Panc1 (cell line): ENCODE measurements at regions not wholly inside any gene's neighbourhood (a gene's known extent, or its start where the extent isn't known, plus 50 kb on each side); places are given as distances from the start of the nearest gene placed in this dataset.

Experiments
- ATAC-seq: fragments of 200-7000 bp; cut with Tn5 transposase; 2 replicates; pipeline ENCODE4 v1.9.1; 2020; ENCODE audit warnings: mild to moderate bottlenecking, moderate library complexity
- BruUV-seq: library from RNA; stranded (reverse); fragments of 400-500 nt; replicated peaks from 2 replicates; lab custom pipeline; 2021; lab: Mats Ljungman, UMichigan
- CTCF ChIA-PET: fragments of 300-600 bp; sonication (Branson Sonifier 250); formaldehyde crosslinking; loops from one replicate; lab custom pipeline; 2022; ENCODE audit warnings: antibody characterized with exemption; lab: Charles Lee
- POLR2A ChIA-PET: fragments of 300-600 bp; sonication (Branson Sonifier 250); formaldehyde crosslinking; loops from one replicate; lab custom pipeline; 2022; ENCODE audit warnings: antibody characterized with exemption; lab: Charles Lee
- DNase-seq: peaks from one replicate; pipeline ENCODE4 v3.0.0-alpha.2; 2010; ENCODE audit warnings: low read depth, low spot score
- H3K27ac ChIP-seq: 2 replicates; pipeline ENCODE4 v1.5.1; 2011; ENCODE audit warnings: mild to moderate bottlenecking, low read length, inconsistent platforms
- H3K27me3 ChIP-seq: fragments of 200-500 bp; sonication (Bioruptor generic); 2 replicates; pipeline ENCODE4 v1.6.0; 2014; ENCODE audit warnings: low read length, inconsistent platforms; ENCODE audit not compliant: control insufficient read depth, insufficient read depth
- H3K36me3 ChIP-seq: fragments of 200-500 bp; sonication (Bioruptor generic); 2 replicates; pipeline ENCODE4 v1.5.1; 2014; ENCODE audit warnings: inconsistent platforms, mild to moderate bottlenecking, low read length, moderate library complexity; ENCODE audit not compliant: control insufficient read depth, insufficient read depth
- H3K4me1 ChIP-seq: 2 replicates; pipeline ENCODE4 v1.5.1; 2011; ENCODE audit warnings: inconsistent platforms, mild to moderate bottlenecking, low read length, moderate library complexity; ENCODE audit not compliant: control insufficient read depth, insufficient read depth
- H3K4me3 ChIP-seq, 2 experiments: 2 replicates each; pipeline ENCODE4 v1.5.1; 2011 to 2012; ENCODE audit warnings: low read depth in 2 of 2, low read length in 2 of 2, mild to moderate bottlenecking in 2 of 2, inconsistent platforms in 1 of 2, moderate library complexity in 1 of 2
- H3K9me3 ChIP-seq: fragments of 200-500 bp; sonication (Bioruptor generic); 2 replicates; pipeline ENCODE4 v1.5.1; 2014; ENCODE audit warnings: low read depth, mild to moderate bottlenecking, inconsistent platforms, low read length, moderate library complexity; ENCODE audit not compliant: control insufficient read depth, insufficient read depth
- POLR2AphosphoS5 ChIP-seq: IDR thresholded peaks from 2 replicates; pipeline ENCODE4 v1.6.1; 2012; ENCODE audit warnings: mild to moderate bottlenecking, low read depth, low read length, moderate library complexity
- SIN3A ChIP-seq: IDR thresholded peaks from 2 replicates; pipeline ENCODE4 v1.6.1; 2012; ENCODE audit warnings: low read depth, mild to moderate bottlenecking, low read length, moderate library complexity, borderline replicate concordance; ENCODE audit not compliant: insufficient read depth
- TCF7L2 ChIP-seq: IDR thresholded peaks from 2 replicates; pipeline ENCODE4 v1.6.1; 2011; ENCODE audit warnings: mild to moderate bottlenecking, low read depth, low read length, inconsistent platforms
- in situ Hi-C: cut with HindIII; loops from 2 replicates; pipeline ENCODE4 v1.10.0; 2016; ENCODE audit warnings: low sequenced_read_pairs, low pct_unique_long_range_greater_than_20kb
- intact Hi-C: fragments of 100-400 bp; cut with micrococcal nuclease; formaldehyde crosslinking; loops from one replicate; pipeline ENCODE4 v1.10.0; 2022; ENCODE audit not compliant: unreplicated experiment
- TF ChIP-seq, protein P1 (sequence below): fragments of 450-650 bp; IDR thresholded peaks from 2 replicates; pipeline ENCODE4 v1.5.1; 2017; ENCODE audit warnings: mild to moderate bottlenecking
- TF ChIP-seq, protein P2 (sequence below), 2 experiments: IDR thresholded peaks; 2 replicates each; pipeline ENCODE4 v1.6.1; 2011 to 2012; ENCODE audit warnings: low read depth in 2 of 2, control low read depth in 1 of 2, low read length in 1 of 2, mild to moderate bottlenecking in 1 of 2, moderate library complexity in 1 of 2; ENCODE audit not compliant: insufficient read depth in 1 of 2

DNA sequence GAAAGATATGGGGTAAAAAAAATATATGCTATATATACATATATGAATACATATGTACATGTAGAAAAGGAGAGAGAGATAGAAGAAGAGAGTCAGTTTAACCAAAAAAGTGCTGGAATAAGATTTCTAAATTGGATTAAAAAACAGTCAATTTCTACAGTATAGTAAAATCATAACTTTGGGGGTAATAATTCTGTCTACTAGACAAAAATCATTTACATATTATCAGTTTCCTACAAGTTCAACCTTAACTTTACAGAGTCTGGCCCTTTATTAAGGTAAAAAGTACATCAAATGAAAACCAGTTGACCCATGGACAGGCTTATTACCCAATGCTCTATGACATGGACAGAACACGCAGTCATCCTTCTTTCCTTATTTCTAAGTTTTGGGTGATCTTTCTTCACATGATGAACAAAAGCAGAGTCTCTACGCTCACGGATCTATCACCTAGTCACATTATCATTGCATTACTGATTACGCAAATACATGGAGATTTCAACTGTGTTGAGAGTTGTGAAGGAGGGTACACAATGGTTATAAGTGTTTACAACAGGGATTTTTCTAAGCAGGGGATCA, 63.9 kb upstream of the SMIM36 start:
- Histone ChIP-seq H3K27me3 (no peaks in the 10 kb centered on the region), H3K4me1 (peaks cover 9% of the 10 kb centered on the region; the same call in 1 of the 2 replicates), H3K27ac (no peak overlapping the region), H3K36me3 (no peaks in the 10 kb centered on the region), H3K4me3 (no peak overlapping the region), H3K9me3 (no peaks in the 10 kb centered on the region)
- in situ Hi-C loops (no loop called here), intact Hi-C loops (no loop called here)
- ATAC-seq (no peak), DNase-seq (no peak)
- ChIA-PET POLR2A (no interaction called here), CTCF (no interaction called here)
- no peak for TF ChIP-seq POLR2AphosphoS5
- no peak for TF ChIP-seq SIN3A
- TF ChIP-seq, protein P1, sequence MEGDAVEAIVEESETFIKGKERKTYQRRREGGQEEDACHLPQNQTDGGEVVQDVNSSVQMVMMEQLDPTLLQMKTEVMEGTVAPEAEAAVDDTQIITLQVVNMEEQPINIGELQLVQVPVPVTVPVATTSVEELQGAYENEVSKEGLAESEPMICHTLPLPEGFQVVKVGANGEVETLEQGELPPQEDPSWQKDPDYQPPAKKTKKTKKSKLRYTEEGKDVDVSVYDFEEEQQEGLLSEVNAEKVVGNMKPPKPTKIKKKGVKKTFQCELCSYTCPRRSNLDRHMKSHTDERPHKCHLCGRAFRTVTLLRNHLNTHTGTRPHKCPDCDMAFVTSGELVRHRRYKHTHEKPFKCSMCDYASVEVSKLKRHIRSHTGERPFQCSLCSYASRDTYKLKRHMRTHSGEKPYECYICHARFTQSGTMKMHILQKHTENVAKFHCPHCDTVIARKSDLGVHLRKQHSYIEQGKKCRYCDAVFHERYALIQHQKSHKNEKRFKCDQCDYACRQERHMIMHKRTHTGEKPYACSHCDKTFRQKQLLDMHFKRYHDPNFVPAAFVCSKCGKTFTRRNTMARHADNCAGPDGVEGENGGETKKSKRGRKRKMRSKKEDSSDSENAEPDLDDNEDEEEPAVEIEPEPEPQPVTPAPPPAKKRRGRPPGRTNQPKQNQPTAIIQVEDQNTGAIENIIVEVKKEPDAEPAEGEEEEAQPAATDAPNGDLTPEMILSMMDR, result no peak
- no peak for TF ChIP-seq TCF7L2
- TF ChIP-seq, protein P2, sequence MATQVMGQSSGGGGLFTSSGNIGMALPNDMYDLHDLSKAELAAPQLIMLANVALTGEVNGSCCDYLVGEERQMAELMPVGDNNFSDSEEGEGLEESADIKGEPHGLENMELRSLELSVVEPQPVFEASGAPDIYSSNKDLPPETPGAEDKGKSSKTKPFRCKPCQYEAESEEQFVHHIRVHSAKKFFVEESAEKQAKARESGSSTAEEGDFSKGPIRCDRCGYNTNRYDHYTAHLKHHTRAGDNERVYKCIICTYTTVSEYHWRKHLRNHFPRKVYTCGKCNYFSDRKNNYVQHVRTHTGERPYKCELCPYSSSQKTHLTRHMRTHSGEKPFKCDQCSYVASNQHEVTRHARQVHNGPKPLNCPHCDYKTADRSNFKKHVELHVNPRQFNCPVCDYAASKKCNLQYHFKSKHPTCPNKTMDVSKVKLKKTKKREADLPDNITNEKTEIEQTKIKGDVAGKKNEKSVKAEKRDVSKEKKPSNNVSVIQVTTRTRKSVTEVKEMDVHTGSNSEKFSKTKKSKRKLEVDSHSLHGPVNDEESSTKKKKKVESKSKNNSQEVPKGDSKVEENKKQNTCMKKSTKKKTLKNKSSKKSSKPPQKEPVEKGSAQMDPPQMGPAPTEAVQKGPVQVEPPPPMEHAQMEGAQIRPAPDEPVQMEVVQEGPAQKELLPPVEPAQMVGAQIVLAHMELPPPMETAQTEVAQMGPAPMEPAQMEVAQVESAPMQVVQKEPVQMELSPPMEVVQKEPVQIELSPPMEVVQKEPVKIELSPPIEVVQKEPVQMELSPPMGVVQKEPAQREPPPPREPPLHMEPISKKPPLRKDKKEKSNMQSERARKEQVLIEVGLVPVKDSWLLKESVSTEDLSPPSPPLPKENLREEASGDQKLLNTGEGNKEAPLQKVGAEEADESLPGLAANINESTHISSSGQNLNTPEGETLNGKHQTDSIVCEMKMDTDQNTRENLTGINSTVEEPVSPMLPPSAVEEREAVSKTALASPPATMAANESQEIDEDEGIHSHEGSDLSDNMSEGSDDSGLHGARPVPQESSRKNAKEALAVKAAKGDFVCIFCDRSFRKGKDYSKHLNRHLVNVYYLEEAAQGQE (IDR thresholded peaks at IDR 0.05; ENCODE audit: insufficient read depth in 1 of 2, low read depth in 2 of 2, low read length in 1 of 2), result no peak
- BruUV-seq, result no TSS peak

DNA sequence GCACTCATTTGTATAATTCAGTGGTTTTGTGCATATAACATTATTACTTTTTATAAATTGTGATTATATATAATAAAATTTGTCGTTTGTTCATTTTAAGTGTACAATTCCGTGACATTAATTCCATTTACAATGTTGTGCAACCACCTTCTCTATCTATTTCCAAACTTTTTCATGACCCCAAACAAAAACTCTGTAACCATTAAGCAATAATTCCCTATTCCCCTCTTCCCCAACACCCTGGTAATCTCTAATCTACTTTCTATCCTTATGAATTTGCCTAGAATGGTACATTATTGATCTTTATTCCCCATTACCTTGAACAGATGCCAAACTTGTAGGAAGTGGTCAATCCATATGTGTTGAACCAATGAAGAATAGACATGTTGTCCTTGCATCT, 61.3 kb upstream of the SMIM36 start:
- POLR2A ChIA-PET, result no interaction called here
- Histone ChIP-seq H3K4me1 (peaks cover 9% of the 10 kb centered on the region; the same call in 1 of the 2 replicates), H3K9me3 (no peaks in the 10 kb centered on the region), H3K27ac (no peak overlapping the region), H3K27me3 (no peaks in the 10 kb centered on the region), H3K36me3 (no peaks in the 10 kb centered on the region), H3K4me3 (no peak overlapping the region)
- intact Hi-C loops (no loop called here), in situ Hi-C loops (no loop called here)
- CTCF ChIA-PET, result no interaction called here
- ATAC-seq (no peak), DNase-seq (no peak)
- no TSS peak for BruUV-seq
- TF ChIP-seq, protein P2 (IDR thresholded peaks at IDR 0.05; ENCODE audit: insufficient read depth in 1 of 2, low read depth in 2 of 2, low read length in 1 of 2), result no peak
- TF ChIP-seq TCF7L2 (no peak), SIN3A (no peak), POLR2AphosphoS5 (no peak)
- TF ChIP-seq, protein P1, result no peak
